ENCODE measurements at regions not wholly inside any gene's neighbourhood (a gene's known extent, or its start where the extent isn't known, plus 50 kb on each side); places are given as distances from the start of the nearest gene placed in this dataset.

GRCh38 chr20:17811628-17811965 lies 111.8 kb downstream of the BANF2 start:
- peaks cover 3 to 4% of the 10 kb centered on the region in 2 experiments; a peak in 2 of 4 replicates for H3K4me1 ChIP-seq (ENCODE audit: control insufficient read depth in 1 of 2, insufficient read depth in 2 of 2, low read length in 2 of 2)
- no peak overlapping the region for H2AFZ ChIP-seq (ENCODE audit: low read depth, low read length, poor library complexity, severe bottlenecking)
- RAD21 ChIA-PET (ENCODE audit: low non-redundant PET in 1 of 2, low total read pairs in 2 of 2, uncharacterized antibody in 2 of 2, unreplicated experiment in 2 of 2) = no interaction called here
- H3K79me2 ChIP-seq (ENCODE audit: insufficient read depth, low read length) = no peaks in the 10 kb centered on the region
- TF ChIP-seq CBX3 (IDR thresholded peaks at IDR 0.05; ENCODE audit: low read depth) (no peak), SIN3A (IDR thresholded peaks at IDR 0.05; ENCODE audit: low read depth) (no peak), TCF7L2 (IDR thresholded peaks at IDR 0.05; ENCODE audit: borderline replicate concordance, extremely low read depth, insufficient read depth, insufficient read length) (no peak), EZH2phosphoT487 (IDR thresholded peaks at IDR 0.05; ENCODE audit: borderline replicate concordance) (no peak)
- TF ChIP-seq, protein P1, sequence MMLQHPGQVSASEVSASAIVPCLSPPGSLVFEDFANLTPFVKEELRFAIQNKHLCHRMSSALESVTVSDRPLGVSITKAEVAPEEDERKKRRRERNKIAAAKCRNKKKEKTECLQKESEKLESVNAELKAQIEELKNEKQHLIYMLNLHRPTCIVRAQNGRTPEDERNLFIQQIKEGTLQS (IDR thresholded peaks at IDR 0.05) = no peak
- H3K27ac ChIP-seq (ENCODE audit: low read depth, low read length) = no peak overlapping the region
- intact Hi-C loops (cut with micrococcal nuclease) = no loop called here
- H3K9me2 ChIP-seq (ENCODE audit: insufficient read depth) = no peaks in the 10 kb centered on the region
- CTCF ChIA-PET = no interaction called here
- DNase-seq (ENCODE audit: low read depth, low spot score) (no peak), ATAC-seq (no peak)
- BruUV-seq (replicated peaks) = no TSS peak
- no peaks in the 10 kb centered on the region for H3K36me3 ChIP-seq (ENCODE audit: control insufficient read depth in 1 of 2, insufficient read depth in 2 of 2, low read length in 2 of 2)
- H3K27me3 ChIP-seq (ENCODE audit: insufficient read depth, low read length) = no peaks in the 10 kb centered on the region
- no peak overlapping the region for H3K9ac ChIP-seq (ENCODE audit: low read length)
- no peaks in the 10 kb centered on the region for H4K20me1 ChIP-seq (ENCODE audit: insufficient read depth)
- no peak overlapping the region for H3K4me2 ChIP-seq (ENCODE audit: low read length)
- no peak overlapping the region for H3K4me3 ChIP-seq (replicated peaks in 1 of 2; ENCODE audit: low read depth in 1 of 2, low read length in 2 of 2)
- H3K9me3 ChIP-seq (ENCODE audit: control insufficient read depth in 1 of 2, insufficient read depth in 1 of 2, low read depth in 1 of 2, low read length in 2 of 2) = no peaks in the 10 kb centered on the region
- POLR2A ChIA-PET = no interaction called here

GRCh38 chr20:17810847-17811627 lies 111.3 kb downstream of the BANF2 start:
- no peak overlapping the region for H2AFZ ChIP-seq (ENCODE audit: low read depth, low read length, poor library complexity, severe bottlenecking)
- no peak overlapping the region for H3K9ac ChIP-seq (ENCODE audit: low read length)
- ATAC-seq (no peak), DNase-seq (ENCODE audit: low read depth, low spot score) (no peak)
- no peak for TF ChIP-seq JUND (IDR thresholded peaks at IDR 0.05)
- TF ChIP-seq, protein P2, sequence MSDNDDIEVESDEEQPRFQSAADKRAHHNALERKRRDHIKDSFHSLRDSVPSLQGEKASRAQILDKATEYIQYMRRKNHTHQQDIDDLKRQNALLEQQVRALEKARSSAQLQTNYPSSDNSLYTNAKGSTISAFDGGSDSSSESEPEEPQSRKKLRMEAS (IDR thresholded peaks at IDR 0.05) = no peak
- TF ChIP-seq, protein P3, sequence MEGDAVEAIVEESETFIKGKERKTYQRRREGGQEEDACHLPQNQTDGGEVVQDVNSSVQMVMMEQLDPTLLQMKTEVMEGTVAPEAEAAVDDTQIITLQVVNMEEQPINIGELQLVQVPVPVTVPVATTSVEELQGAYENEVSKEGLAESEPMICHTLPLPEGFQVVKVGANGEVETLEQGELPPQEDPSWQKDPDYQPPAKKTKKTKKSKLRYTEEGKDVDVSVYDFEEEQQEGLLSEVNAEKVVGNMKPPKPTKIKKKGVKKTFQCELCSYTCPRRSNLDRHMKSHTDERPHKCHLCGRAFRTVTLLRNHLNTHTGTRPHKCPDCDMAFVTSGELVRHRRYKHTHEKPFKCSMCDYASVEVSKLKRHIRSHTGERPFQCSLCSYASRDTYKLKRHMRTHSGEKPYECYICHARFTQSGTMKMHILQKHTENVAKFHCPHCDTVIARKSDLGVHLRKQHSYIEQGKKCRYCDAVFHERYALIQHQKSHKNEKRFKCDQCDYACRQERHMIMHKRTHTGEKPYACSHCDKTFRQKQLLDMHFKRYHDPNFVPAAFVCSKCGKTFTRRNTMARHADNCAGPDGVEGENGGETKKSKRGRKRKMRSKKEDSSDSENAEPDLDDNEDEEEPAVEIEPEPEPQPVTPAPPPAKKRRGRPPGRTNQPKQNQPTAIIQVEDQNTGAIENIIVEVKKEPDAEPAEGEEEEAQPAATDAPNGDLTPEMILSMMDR (IDR thresholded peaks at IDR 0.05 in 2 of 3, conservative IDR thresholded peaks at IDR 0.05 in 1 of 3; ENCODE audit: borderline replicate concordance in 1 of 3, insufficient read depth in 1 of 3, low read depth in 2 of 3, low read length in 2 of 3) = no peak
- BruUV-seq (replicated peaks) = no TSS peak
- POLR2A ChIA-PET = no interaction called here
- no peaks in the 10 kb centered on the region for H3K79me2 ChIP-seq (ENCODE audit: insufficient read depth, low read length)
- H3K27ac ChIP-seq (ENCODE audit: low read depth, low read length) = no peak overlapping the region
- H3K4me3 ChIP-seq (replicated peaks in 1 of 2; ENCODE audit: low read depth in 1 of 2, low read length in 2 of 2) = no peak overlapping the region
- intact Hi-C loops (cut with micrococcal nuclease) = no loop called here
- H3K27me3 ChIP-seq (ENCODE audit: insufficient read depth, low read length) = no peaks in the 10 kb centered on the region
- CTCF ChIA-PET = no interaction called here
- no peaks in the 10 kb centered on the region for H3K9me2 ChIP-seq (ENCODE audit: insufficient read depth)
- H3K36me3 ChIP-seq (ENCODE audit: control insufficient read depth in 1 of 2, insufficient read depth in 2 of 2, low read length in 2 of 2) = no peaks in the 10 kb centered on the region
- peaks cover 3 to 4% of the 10 kb centered on the region in 2 experiments; a peak in 2 of 4 replicates for H3K4me1 ChIP-seq (ENCODE audit: control insufficient read depth in 1 of 2, insufficient read depth in 2 of 2, low read length in 2 of 2)
- no peaks in the 10 kb centered on the region for H4K20me1 ChIP-seq (ENCODE audit: insufficient read depth)
- H3K4me2 ChIP-seq (ENCODE audit: low read length) = no peak overlapping the region
- H3K9me3 ChIP-seq (ENCODE audit: control insufficient read depth in 1 of 2, insufficient read depth in 1 of 2, low read depth in 1 of 2, low read length in 2 of 2) = no peaks in the 10 kb centered on the region
- RAD21 ChIA-PET (ENCODE audit: low non-redundant PET in 1 of 2, low total read pairs in 2 of 2, uncharacterized antibody in 2 of 2, unreplicated experiment in 2 of 2) = no interaction called here

All from HCT116 (cell line).